ENCODE measurements at regions not wholly inside any gene's neighbourhood (a gene's known extent, or its start where the extent isn't known, plus 50 kb on each side); places are given as distances from the start of the nearest gene placed in this dataset.

- DNase-seq, result no peak
These were observed 175.8 kb downstream of the QDPR start for GRCh38 chr4:17336069-17336468.

DNA sequence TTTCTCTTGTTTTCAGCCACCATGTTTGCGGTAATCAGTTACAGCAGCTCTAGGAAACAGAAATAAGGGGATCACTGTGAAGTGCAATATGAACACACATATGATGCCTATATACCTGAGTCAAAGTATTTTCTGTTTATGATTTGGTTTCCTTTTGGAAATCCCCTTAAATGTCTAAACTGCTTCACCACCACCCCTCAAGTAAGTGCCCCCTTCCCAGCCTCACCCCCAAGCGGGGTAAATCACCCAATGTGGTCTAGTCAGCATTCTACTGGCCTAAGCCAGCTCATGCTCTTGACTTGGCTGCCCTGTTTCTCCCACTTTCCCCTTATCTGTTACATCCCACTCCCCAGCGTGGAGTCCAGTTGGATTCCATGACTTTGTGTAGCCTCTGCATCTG lies 176.5 kb downstream of the QDPR start:
- no peak for DNase-seq

DNA sequence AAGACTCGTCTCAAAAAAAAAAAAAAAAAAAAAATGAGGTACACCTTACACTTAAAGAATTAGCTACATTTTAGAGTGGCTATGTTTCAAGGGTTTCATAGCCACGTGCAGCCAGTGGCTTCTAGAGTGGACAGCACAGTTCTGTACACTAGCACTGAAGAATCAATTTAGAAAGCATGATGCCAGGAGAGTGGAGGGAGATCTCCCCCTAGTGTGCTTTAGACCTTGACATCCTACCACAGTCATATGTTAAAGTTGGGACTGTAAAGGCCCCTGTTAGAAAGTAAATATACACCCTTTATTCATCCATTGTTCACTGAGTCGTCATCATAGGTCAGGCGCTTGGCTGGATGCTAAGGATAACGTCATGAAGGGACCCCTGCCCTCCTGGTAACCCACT lies 179.4 kb downstream of the QDPR start:
- no peak for DNase-seq

- no peak for DNase-seq
These were observed 182.8 kb downstream of the QDPR start for GRCh38 chr4:17329046-17329445.

DNA sequence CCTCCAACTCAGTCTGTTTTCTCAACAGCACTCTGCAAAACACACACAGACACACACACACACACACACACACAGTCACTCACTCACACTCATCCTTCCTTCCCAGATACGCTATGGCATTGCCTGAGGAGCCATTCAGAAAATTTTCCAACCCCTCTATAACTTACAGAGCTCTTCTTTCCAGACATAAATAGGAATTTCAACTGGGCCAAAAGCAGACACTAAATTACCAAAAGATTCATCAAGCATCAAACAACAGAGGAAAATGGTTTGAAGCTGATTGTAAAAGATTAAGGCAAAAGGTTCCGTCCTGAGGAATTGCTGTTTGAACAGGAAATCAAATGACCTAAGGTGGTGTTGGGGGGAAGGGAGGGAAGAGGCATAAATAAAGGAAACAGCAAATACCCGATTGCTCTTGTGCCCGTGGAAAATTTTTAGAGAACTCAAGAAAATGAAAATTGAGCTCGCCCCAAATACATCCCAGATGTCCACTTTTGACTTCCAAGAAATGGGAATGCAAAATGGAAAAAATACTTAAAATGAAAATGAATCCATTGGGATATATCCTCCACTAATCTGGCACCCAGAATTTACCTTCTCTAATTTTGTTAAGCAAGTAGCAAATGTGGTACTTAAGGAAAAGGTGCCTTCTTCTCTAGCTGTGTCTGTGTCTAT lies 183.6 kb downstream of the QDPR start:
- no peak for DNase-seq

DNA sequence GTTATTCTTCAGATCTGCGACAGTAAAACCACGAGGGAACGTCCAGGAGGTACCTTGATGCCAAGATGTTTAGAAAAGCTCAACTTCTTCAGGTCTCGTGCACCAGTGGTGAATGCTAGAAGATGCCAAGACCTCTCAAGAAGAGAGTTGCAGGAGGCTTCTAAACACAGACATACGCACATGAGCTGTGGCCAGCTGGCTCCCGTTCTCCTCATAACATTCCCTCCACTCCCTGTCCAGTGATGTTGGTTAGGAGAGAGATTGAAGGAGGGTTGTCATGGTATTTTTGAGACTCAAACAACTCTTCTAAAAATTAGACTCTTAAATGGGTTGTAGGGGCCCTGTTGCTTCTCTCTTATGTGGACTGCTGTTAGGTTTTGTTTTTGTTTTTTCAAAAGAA lies 184.3 kb downstream of the QDPR start:
- DNase-seq, result no peak

- DNase-seq, result no peak
These were observed 185.1 kb downstream of the QDPR start for GRCh38 chr4:17326756-17327155.

- DNase-seq, result no peak
These were observed 186.8 kb downstream of the QDPR start for GRCh38 chr4:17325098-17325497.

GRCh38 chr4:17324386-17324830 lies 187.5 kb downstream of the QDPR start:
- DNase-seq, result peak in 3 of 4 experiments; percentile 2 to 29 (median 4)

- no peak for DNase-seq
These were observed 188.1 kb downstream of the QDPR start for GRCh38 chr4:17323554-17324385.

GRCh38 chr4:17322514-17322913 lies 189.4 kb downstream of the QDPR start:
- no peak for DNase-seq

DNA sequence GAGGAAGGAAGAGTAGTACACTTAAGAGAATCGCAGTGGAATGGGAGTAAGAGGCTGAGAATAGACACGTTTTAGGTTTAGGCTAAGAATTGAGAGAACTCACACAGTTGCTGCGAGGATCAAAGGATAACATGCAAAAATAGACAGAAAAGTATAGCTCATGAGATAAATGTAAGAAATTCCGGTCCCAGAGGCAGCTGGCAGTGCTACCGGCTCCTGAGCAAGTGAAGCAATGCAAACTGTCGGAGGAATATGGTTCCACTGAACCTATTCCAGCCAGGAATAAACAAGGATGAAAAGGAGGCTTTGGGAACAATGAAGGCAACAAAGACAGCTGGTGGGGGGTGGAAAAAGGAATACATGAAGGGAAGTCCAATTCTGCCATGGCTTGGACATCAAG lies 191.8 kb downstream of the QDPR start:
- DNase-seq, result no peak

DNA sequence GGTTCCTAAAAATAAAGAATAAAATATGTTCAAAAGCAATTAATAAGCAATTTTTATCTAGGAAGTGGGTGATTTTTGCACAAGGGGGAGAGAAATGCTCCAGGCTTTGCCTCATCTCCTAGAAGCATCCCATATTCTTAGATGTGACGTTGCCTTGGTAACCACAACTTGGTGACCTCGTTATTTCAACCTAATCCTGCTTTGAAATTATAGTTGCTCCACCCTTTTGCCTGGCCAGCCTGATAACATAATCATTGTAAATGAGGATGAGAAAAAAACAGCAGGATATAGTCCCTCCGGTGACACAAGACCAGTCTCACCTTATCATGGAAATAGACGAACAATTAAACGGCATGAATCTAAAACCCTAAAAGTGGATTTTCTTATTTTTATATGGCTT lies 194.4 kb downstream of the QDPR start:
- no peak for DNase-seq

- no peak for DNase-seq
These were observed 195.3 kb downstream of the QDPR start for GRCh38 chr4:17316566-17316965.

DNA sequence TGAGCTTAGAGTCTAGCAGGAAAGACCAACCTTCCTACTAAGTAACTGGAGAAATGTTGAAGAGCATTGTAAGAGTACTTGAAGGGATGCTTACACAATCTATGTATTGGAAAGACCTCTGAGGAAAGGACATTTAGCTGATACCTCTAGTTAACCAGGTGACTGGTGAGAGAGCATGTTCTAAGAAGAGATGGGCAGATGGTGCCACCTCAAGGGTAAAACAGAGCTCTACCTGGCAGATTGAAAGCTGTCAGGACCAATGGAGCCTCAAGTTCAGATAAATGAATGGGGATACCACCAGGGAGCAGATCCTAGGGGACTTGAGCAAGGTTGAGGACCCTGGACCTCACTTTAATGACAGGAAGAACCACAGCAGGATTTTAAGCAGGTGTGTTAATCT lies 196.4 kb downstream of the QDPR start:
- no peak for DNase-seq

- DNase-seq, result no peak
These were observed 198.7 kb downstream of the QDPR start for GRCh38 chr4:17313194-17313593.

DNA sequence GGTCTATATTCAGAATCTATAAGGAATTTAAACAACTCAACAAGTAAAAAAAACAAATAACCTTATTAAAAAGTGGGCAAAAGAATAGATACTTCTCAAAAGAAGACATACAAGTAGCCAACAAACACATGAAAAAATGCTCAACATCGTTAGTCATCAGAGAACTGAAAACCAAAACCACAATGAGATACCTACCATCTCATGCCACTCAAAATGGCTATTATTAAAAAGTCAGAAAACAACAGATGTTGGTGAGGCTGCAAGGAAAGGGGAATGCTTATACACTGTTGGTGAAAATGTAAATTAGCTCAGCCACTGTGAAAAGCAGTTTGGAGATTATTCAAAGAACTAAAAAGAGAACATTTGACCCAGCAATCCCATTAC lies 201.6 kb downstream of the QDPR start:
- no peak for DNase-seq

DNA sequence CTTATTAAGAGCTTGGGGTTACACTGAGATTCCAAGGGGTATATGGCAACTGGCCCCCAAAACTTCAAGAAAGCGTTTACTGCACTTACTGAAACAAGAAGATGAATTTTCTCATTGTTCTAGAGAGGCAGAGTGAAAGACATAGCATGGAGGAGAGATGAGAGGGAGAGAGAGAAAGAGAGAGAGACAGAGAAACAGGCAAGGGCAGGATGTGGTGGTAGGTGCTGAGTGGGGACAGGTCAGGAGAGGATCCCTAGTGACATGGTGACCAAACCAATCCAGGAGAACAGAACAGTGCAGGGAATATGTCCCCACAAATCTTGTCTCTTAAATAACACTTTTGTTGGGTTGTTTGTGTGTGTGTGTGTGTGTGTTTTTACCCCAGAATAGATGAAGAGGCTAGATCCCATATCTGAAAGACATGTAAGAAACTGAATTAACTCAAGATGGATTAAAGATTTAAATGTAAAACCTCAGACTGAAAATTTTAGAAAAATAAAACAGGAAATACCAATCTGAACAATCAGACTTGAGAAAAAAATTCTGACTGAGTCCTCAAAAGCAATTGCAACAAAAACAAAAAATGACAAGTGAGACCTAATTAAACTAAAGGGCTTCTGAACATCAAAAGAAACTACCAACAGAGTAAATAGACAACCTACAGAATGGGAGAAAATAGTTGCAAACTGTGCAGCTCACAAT lies 202.2 kb downstream of the QDPR start:
- DNase-seq, result no peak

DNA sequence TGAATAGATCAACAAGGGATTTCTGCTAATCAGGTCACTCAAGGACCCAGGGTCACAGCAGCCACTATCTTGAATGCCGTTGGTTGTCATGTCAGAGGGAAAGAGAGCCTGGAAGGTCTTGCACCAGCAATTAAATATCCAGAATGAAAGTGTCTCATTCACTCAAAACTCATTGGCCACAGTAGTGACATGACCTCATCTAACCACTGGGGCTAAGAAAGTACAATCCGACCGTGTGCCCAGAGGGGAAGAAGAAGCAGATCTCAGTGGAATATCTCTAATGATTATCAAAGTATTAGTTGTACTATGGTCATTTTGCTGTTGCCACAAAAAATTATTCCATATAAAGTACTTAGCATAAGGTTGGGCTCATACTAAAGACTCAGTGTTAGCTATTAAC lies 210.0 kb downstream of the QDPR start:
- no peak for DNase-seq

GRCh38 chr4:17301266-17301665 lies 210.6 kb downstream of the QDPR start:
- DNase-seq, result no peak

GRCh38 chr4:17296921-17297890 lies 214.7 kb downstream of the QDPR start:
- DNase-seq, result no peak

- DNase-seq, result no peak
These were observed 218.0 kb downstream of the QDPR start for GRCh38 chr4:17293901-17294300.

DNA sequence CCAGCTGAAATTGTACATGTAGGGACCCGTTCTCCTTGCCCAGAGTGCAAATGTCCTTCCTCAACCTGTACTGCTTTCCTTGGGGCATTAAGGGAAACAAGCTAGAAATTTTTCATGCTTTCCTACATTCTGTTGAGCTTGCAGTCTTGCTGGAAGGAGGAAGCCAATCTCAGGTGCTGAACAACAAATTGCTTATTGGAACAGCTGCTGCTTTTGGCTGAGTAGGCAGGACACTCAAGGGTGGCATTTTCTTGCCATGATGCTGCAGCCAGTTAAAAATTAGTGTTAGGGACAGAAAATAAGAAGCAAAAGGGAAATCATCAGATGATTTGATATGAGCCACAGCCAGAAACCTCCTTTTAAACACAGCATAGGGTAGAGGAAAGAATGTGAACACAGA lies 223.7 kb downstream of the QDPR start:
- no peak for DNase-seq

Measured in activated CD4-positive, CD25-positive, alpha-beta regulatory T cell (primary cell).